HG03097 (cell line): ENCODE measurements at regions not wholly inside any gene's neighbourhood (a gene's known extent, or its start where the extent isn't known, plus 50 kb on each side); places are given as distances from the start of the nearest gene placed in this dataset.

Source experiments
- ATAC-seq: cut with Tn5 transposase; IDR thresholded peaks from one replicate; pipeline ENCODE4 v1.9.1; 2021; ENCODE audit not compliant: unreplicated experiment, low FRiP score

- no peak for ATAC-seq
These were observed 485.2 kb upstream of the KIF2A start for GRCh38 chr5:61820836-61821235.

- ATAC-seq = no peak
These were observed 484.4 kb upstream of the KIF2A start for GRCh38 chr5:61821561-61821960.

- ATAC-seq = no peak
These were observed 483.4 kb upstream of the KIF2A start for GRCh38 chr5:61822584-61822983.

- no peak for ATAC-seq
These were observed 482.9 kb upstream of the KIF2A start for GRCh38 chr5:61823065-61823464.

- ATAC-seq = no peak
These were observed 482.2 kb upstream of the KIF2A start for GRCh38 chr5:61823781-61824180.

GRCh38 chr5:61824396-61824795 lies 481.6 kb upstream of the KIF2A start:
- ATAC-seq = no peak

GRCh38 chr5:61827445-61827975 lies 478.5 kb upstream of the KIF2A start:
- ATAC-seq = no peak

- ATAC-seq = no peak
These were observed 477.1 kb upstream of the KIF2A start for GRCh38 chr5:61828856-61829255.

- ATAC-seq = no peak
These were observed 474.3 kb upstream of the KIF2A start for GRCh38 chr5:61831736-61832135.

- no peak for ATAC-seq
These were observed 468.2 kb upstream of the KIF2A start for GRCh38 chr5:61837788-61838187.

- no peak for ATAC-seq
These were observed 465.6 kb upstream of the KIF2A start for GRCh38 chr5:61840361-61840760.

GRCh38 chr5:61842840-61843239 lies 463.2 kb upstream of the KIF2A start:
- no peak for ATAC-seq

GRCh38 chr5:61850696-61851095 lies 455.3 kb upstream of the KIF2A start:
- no peak for ATAC-seq

- no peak for ATAC-seq
These were observed 451.5 kb upstream of the KIF2A start for GRCh38 chr5:61854531-61854930.

- no peak for ATAC-seq
These were observed 445.0 kb upstream of the KIF2A start for GRCh38 chr5:61860978-61861377.

GRCh38 chr5:61866930-61867329 lies 439.1 kb upstream of the KIF2A start:
- peak; percentile 60 for ATAC-seq

- ATAC-seq = no peak
These were observed 436.7 kb upstream of the KIF2A start for GRCh38 chr5:61869333-61869732.

- no peak for ATAC-seq
These were observed 427.5 kb upstream of the KIF2A start for GRCh38 chr5:61878471-61878870.

GRCh38 chr5:61881821-61882487 lies 424.1 kb upstream of the KIF2A start:
- no peak for ATAC-seq

GRCh38 chr5:61882901-61883500 lies 423.0 kb upstream of the KIF2A start:
- ATAC-seq = no peak

- no peak for ATAC-seq
These were observed 421.7 kb upstream of the KIF2A start for GRCh38 chr5:61884252-61884855.

GRCh38 chr5:61886214-61886613 lies 419.8 kb upstream of the KIF2A start:
- ATAC-seq = no peak
